ENCODE measurements at regions not wholly inside any gene's neighbourhood (a gene's known extent, or its start where the extent isn't known, plus 50 kb on each side); places are given as distances from the start of the nearest gene placed in this dataset.

DNA sequence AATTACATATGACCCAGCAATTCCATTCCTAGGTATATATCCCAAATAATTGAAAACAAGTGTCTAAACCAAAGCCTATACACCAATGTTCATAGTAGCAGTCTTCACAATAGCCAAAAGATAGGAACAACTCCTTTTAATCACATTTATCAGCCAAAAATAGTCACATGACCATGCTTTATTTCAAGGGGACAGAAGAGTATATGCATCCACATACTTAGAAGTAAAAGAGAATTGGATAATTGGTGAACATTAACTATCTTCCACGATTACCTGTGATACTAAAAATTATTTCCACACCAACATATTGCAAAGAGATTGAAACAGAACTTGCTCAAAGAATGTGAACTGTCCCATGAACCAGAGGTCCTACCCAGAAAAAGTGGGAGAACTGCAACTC lies 51.8 kb upstream of the FOXE1 start:
- TF ChIP-seq RAD21 (IDR thresholded peaks at IDR 0.05; ENCODE audit: low read length) (no peak), MAZ (IDR thresholded peaks at IDR 0.05; ENCODE audit: borderline replicate concordance, low read depth, low read length) (no peak), MXI1 (IDR thresholded peaks at IDR 0.05; ENCODE audit: borderline replicate concordance, low read depth, low read length) (no peak), NFE2L2 (IDR thresholded peaks at IDR 0.05; ENCODE audit: low read depth, low read length) (no peak), POLR2A (IDR thresholded peaks at IDR 0.05; ENCODE audit: low read depth, low read length) (no peak), FOS (IDR thresholded peaks at IDR 0.05; ENCODE audit: low read depth, low read length) (no peak), BHLHE40 (IDR thresholded peaks at IDR 0.05; ENCODE audit: low read depth, low read length) (no peak), RFX5 (IDR thresholded peaks at IDR 0.05; ENCODE audit: low read depth, low read length) (no peak), MAFK (IDR thresholded peaks at IDR 0.05; ENCODE audit: low read depth, low read length) (no peak), SMC3 (IDR thresholded peaks at IDR 0.05; ENCODE audit: low read depth, low read length) (no peak), CEBPB (IDR thresholded peaks at IDR 0.05; ENCODE audit: low read depth, low read length) (no peak)
- TF ChIP-seq, protein P1, sequence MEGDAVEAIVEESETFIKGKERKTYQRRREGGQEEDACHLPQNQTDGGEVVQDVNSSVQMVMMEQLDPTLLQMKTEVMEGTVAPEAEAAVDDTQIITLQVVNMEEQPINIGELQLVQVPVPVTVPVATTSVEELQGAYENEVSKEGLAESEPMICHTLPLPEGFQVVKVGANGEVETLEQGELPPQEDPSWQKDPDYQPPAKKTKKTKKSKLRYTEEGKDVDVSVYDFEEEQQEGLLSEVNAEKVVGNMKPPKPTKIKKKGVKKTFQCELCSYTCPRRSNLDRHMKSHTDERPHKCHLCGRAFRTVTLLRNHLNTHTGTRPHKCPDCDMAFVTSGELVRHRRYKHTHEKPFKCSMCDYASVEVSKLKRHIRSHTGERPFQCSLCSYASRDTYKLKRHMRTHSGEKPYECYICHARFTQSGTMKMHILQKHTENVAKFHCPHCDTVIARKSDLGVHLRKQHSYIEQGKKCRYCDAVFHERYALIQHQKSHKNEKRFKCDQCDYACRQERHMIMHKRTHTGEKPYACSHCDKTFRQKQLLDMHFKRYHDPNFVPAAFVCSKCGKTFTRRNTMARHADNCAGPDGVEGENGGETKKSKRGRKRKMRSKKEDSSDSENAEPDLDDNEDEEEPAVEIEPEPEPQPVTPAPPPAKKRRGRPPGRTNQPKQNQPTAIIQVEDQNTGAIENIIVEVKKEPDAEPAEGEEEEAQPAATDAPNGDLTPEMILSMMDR (conservative IDR thresholded peaks at IDR 0.05; ENCODE audit: low read depth, low read length): no peak
- TF ChIP-seq, protein P2, sequence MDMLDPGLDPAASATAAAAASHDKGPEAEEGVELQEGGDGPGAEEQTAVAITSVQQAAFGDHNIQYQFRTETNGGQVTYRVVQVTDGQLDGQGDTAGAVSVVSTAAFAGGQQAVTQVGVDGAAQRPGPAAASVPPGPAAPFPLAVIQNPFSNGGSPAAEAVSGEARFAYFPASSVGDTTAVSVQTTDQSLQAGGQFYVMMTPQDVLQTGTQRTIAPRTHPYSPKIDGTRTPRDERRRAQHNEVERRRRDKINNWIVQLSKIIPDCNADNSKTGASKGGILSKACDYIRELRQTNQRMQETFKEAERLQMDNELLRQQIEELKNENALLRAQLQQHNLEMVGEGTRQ (IDR thresholded peaks at IDR 0.05; ENCODE audit: low read depth, low read length): no peak
- TF ChIP-seq, protein P3, sequence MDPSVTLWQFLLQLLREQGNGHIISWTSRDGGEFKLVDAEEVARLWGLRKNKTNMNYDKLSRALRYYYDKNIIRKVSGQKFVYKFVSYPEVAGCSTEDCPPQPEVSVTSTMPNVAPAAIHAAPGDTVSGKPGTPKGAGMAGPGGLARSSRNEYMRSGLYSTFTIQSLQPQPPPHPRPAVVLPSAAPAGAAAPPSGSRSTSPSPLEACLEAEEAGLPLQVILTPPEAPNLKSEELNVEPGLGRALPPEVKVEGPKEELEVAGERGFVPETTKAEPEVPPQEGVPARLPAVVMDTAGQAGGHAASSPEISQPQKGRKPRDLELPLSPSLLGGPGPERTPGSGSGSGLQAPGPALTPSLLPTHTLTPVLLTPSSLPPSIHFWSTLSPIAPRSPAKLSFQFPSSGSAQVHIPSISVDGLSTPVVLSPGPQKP (IDR thresholded peaks at IDR 0.05; ENCODE audit: borderline replicate concordance, low read depth, low read length): no peak

More for the DNA sequence above, 51.8 kb upstream of the FOXE1 start:
- Histone ChIP-seq H3K56ac (ENCODE audit: extremely low read depth, insufficient read depth, low read length) (no peak overlapping the region), H3K23ac (ENCODE audit: low read depth, low read length) (no peak overlapping the region), H3K4me2 (ENCODE audit: low read depth, low read length) (no peak overlapping the region), H2BK120ac (ENCODE audit: low read depth, low read length) (no peak overlapping the region), H3K36me3 (ENCODE audit: control insufficient read depth, insufficient read depth, low read length) (no peaks in the 10 kb centered on the region), H3K14ac (replicated peaks; ENCODE audit: low read depth, low read length) (no peak overlapping the region), H3K18ac (ENCODE audit: low read depth, low read length) (no peak overlapping the region), H3K4me3 (ENCODE audit: insufficient read depth, low read depth, low read length) (no peak overlapping the region), H3K79me1 (ENCODE audit: low read depth in 1 of 2, low read length in 2 of 2) (no peaks in the 10 kb centered on the region), H3K9me3 (ENCODE audit: control insufficient read depth, insufficient read depth, low read length) (no peaks in the 10 kb centered on the region), H3K27ac (ENCODE audit: insufficient read depth, low read length) (no peak overlapping the region), H2AK9ac (replicated peaks; ENCODE audit: low read depth, low read length, poor library complexity) (no peak overlapping the region), H3K9ac (ENCODE audit: low read depth, low read length) (no peak overlapping the region), H2AFZ (replicated peaks; ENCODE audit: low read length, poor library complexity) (no peak overlapping the region), H2BK5ac (ENCODE audit: low read depth, low read length, poor library complexity, severe bottlenecking) (no peak overlapping the region), H2BK15ac (ENCODE audit: low read depth, low read length) (no peak overlapping the region), H3K4me1 (ENCODE audit: control insufficient read depth, insufficient read depth, low read length) (no peaks in the 10 kb centered on the region), H4K8ac (ENCODE audit: low read depth in 2 of 2, low read length in 2 of 2) (no peak overlapping the region), H2BK20ac (ENCODE audit: low read depth, low read length) (no peak overlapping the region), H4K20me1 (ENCODE audit: insufficient read depth, low read length) (no peaks in the 10 kb centered on the region), H4K5ac (ENCODE audit: low read depth, low read length) (no peak overlapping the region), H3K27me3 (ENCODE audit: control insufficient read depth, insufficient read depth, low read length) (peaks cover 17% of the 10 kb centered on the region), H2AK5ac (ENCODE audit: low read depth, low read length) (no peak overlapping the region), H4K91ac (ENCODE audit: insufficient read depth, low read depth, low read length) (no peak overlapping the region), H3K4ac (ENCODE audit: low read depth, low read length) (no peak overlapping the region), H3K9me1 (ENCODE audit: insufficient read depth, low read length) (no peaks in the 10 kb centered on the region)
- in situ Hi-C loops (cut with MboI; ENCODE audit: low sequenced_read_pairs) (no loop called here), intact Hi-C loops (cut with micrococcal nuclease) (no loop called here), dilution Hi-C loops (cut with HindIII; ENCODE audit: low sequenced_read_pairs, unreplicated experiment) (no loop called here)
- POLR2A ChIA-PET (ENCODE audit: unreplicated experiment): no interaction called here
- CTCF ChIA-PET: no interaction called here
- DNase-seq (no peak), ATAC-seq (ENCODE audit: low read depth) (no peak)
- BruUV-seq (replicated peaks): no TSS peak
- WGBS, 2 experiments (ENCODE audit: extremely low coverage in 2 of 2, insufficient read length in 1 of 2): no CpG with 5 or more reads among the region's 1 CpG
